HepG2 (cell line): ENCODE measurements at regions not wholly inside any gene's neighbourhood (a gene's known extent, or its start where the extent isn't known, plus 50 kb on each side); places are given as distances from the start of the nearest gene placed in this dataset.

ENCODE experiments used
- ATAC-seq: fragments of 200-7000 bp; cut with Tn5 transposase; 3 replicates; pipeline ENCODE4 v1.9.1; 2020; ENCODE audit warnings: mild to moderate bottlenecking, moderate library complexity
- BruUV-seq: library from RNA; stranded (reverse); fragments of 400-500 nt; replicated peaks from 2 replicates; lab custom pipeline; 2021; lab: Mats Ljungman, UMichigan
- CTCF ChIA-PET: fragments of 300-600 bp; formaldehyde crosslinking; extraction: SDS; loops from one replicate; lab custom pipeline; 2021; ENCODE audit warnings: low total read pairs, inconsistent platforms, low intra/inter-chr PET ratio; lab: Yijun Ruan, JAX
- POLR2A ChIA-PET: fragments of 350-600 bp; sonication (Branson Sonifier 250); formaldehyde crosslinking; loops from one replicate; lab custom pipeline; 2020; ENCODE audit warnings: antibody characterized with exemption, inconsistent platforms; lab: Yijun Ruan, JAX
- DNase-seq: peaks from one replicate; pipeline ENCODE4 v3.0.0-alpha.2; 2015; ENCODE audit warnings: low spot score
- FAIRE-seq: peaks from 3 replicates; lab custom pipeline; 2011; peaks lifted over from hg19 to GRCh38; lab: Jason Lieb, UNC
- H2AFZ ChIP-seq: one replicate; pipeline ENCODE4 v1.6.1; 2011; ENCODE audit warnings: low read length, inconsistent platforms
- H3K27ac ChIP-seq: fragments of 300-600 bp; 3 replicates; pipeline ENCODE4 v1.8.0; 2011; ENCODE audit warnings: mixed run types, mild to moderate bottlenecking, mixed read lengths, low read length, inconsistent platforms; ENCODE audit not compliant: insufficient read depth; ENCODE audit errors: extremely low read length
- H3K27me3 ChIP-seq, 2 experiments: fragments of 200-600 bp in 1 of 2; 2 replicates in 1 of 2; 3 replicates in 1 of 2; pipeline versions ENCODE4 v1.6.0 to v1.8.0; 2011; ENCODE audit warnings: low read length in 2 of 2, mild to moderate bottlenecking in 2 of 2, moderate library complexity in 2 of 2, inconsistent platforms in 1 of 2; ENCODE audit not compliant: insufficient read depth in 2 of 2, control insufficient read depth in 1 of 2
- H3K36me3 ChIP-seq, 2 experiments: fragments of 200-600 bp in 1 of 2; replicated peaks in 1 of 2; 2 replicates in 1 of 2; 3 replicates in 1 of 2; pipeline versions ENCODE4 v1.5.1 to v1.8.0; 2011; ENCODE audit warnings: low read length in 2 of 2, inconsistent platforms in 1 of 2; ENCODE audit not compliant: insufficient read depth in 2 of 2, control insufficient read depth in 1 of 2
- H3K4me1 ChIP-seq: 2 replicates; pipeline ENCODE4 v1.5.1; 2012; ENCODE audit warnings: low read length, inconsistent platforms; ENCODE audit not compliant: insufficient read depth
- H3K4me2 ChIP-seq: 2 replicates; pipeline ENCODE4 v1.6.0; 2011; ENCODE audit warnings: low read depth, low read length, inconsistent platforms
- H3K4me3 ChIP-seq, 3 experiments: fragments of 200-600 bp in 1 of 3; sonication (generic), shearing (Covaris generic) in 1 of 3; replicated peaks in 1 of 3; 2 replicates each; pipeline ENCODE4 v1.5.1; 2011 to 2016; ENCODE audit warnings: low read length in 3 of 3, inconsistent platforms in 2 of 3, low read depth in 2 of 3, mild to moderate bottlenecking in 2 of 3, control low read depth in 1 of 3, mixed read lengths in 1 of 3; ENCODE audit not compliant: insufficient read depth in 1 of 3
- H3K79me2 ChIP-seq: one replicate; pipeline ENCODE4 v1.6.1; 2011; ENCODE audit warnings: low read length, inconsistent platforms; ENCODE audit not compliant: insufficient read depth
- H3K9ac ChIP-seq: 2 replicates; pipeline ENCODE4 v1.6.0; 2011; ENCODE audit warnings: mild to moderate bottlenecking, low read depth, low read length, inconsistent platforms; ENCODE audit not compliant: insufficient read depth
- H3K9me3 ChIP-seq: 2 replicates; pipeline ENCODE4 v1.5.1; 2012; ENCODE audit warnings: mild to moderate bottlenecking, low read length
- H4K20me1 ChIP-seq: 2 replicates; pipeline ENCODE4 v1.6.0; 2011; ENCODE audit warnings: inconsistent platforms, mild to moderate bottlenecking, low read length, moderate library complexity; ENCODE audit not compliant: insufficient read depth
- ARNT2 ChIP-seq: sonication (generic); formaldehyde crosslinking; IDR thresholded peaks from 2 replicates; pipeline ENCODE4 v1.8.0; 2022; ENCODE audit warnings: mild to moderate bottlenecking, low read depth, missing genetic modification reagents, moderate library complexity
- GFI1 ChIP-seq: sonication (generic); formaldehyde crosslinking; IDR thresholded peaks from 2 replicates; pipeline ENCODE4 v1.5.0; 2020; ENCODE audit warnings: missing genetic modification reagents, mild to moderate bottlenecking, borderline replicate concordance
- NFE2L2 ChIP-seq: fragments of 150-350 bp; IDR thresholded peaks from 2 replicates; pipeline ENCODE4 v1.6.1; 2014; ENCODE audit warnings: low read length
- NR3C1 ChIP-seq: sonication (generic); formaldehyde crosslinking; IDR thresholded peaks from 2 replicates; pipeline ENCODE4 v1.4.0; 2020; ENCODE audit warnings: missing genetic modification reagents
- REXO4 ChIP-seq: sonication (generic); formaldehyde crosslinking; IDR thresholded peaks from 2 replicates; pipeline ENCODE4 v1.8.0; 2022; ENCODE audit warnings: missing genetic modification reagents, mild to moderate bottlenecking, borderline replicate concordance
- TAF15 ChIP-seq: fragments of 200-400 bp; formaldehyde crosslinking; IDR thresholded peaks from one replicate; pipeline ENCODE4 v1.6.1; 2018; ENCODE audit warnings: mild to moderate bottlenecking, low read depth, low read length; ENCODE audit not compliant: poor library complexity, severe bottlenecking
- TBX2 ChIP-seq: sonication (generic); formaldehyde crosslinking; IDR thresholded peaks from 2 replicates; pipeline ENCODE4 v1.5.0; 2020; ENCODE audit warnings: missing genetic modification reagents, mild to moderate bottlenecking, borderline replicate concordance
- ZMAT3 ChIP-seq: sonication (generic); formaldehyde crosslinking; conservative IDR thresholded peaks from 2 replicates; pipeline ENCODE4 v1.7.0; 2021; ENCODE audit warnings: missing genetic modification reagents
- ZNF224 ChIP-seq: sonication (generic); formaldehyde crosslinking; IDR thresholded peaks from 2 replicates; pipeline ENCODE4 v1.5.0; 2020; ENCODE audit warnings: mild to moderate bottlenecking, missing genetic modification reagents
- ZNF296 ChIP-seq: sonication (generic); formaldehyde crosslinking; conservative IDR thresholded peaks from 2 replicates; pipeline ENCODE4 v1.5.0; 2020; ENCODE audit warnings: mild to moderate bottlenecking, missing genetic modification reagents
- ZNF3 ChIP-seq: IDR thresholded peaks from 2 replicates; pipeline ENCODE4 v1.7.0; 2017; ENCODE audit warnings: inconsistent platforms
- ZNF33A ChIP-seq: sonication (generic); formaldehyde crosslinking; IDR thresholded peaks from 2 replicates; pipeline ENCODE4 v1.5.1; 2020; ENCODE audit warnings: missing genetic modification reagents, mild to moderate bottlenecking, moderate library complexity, borderline replicate concordance
- ZNF792 ChIP-seq: IDR thresholded peaks from 2 replicates; pipeline ENCODE4 v1.6.1; 2016
- WGBS: methylation state at CpG from one replicate; pipeline ENCODE4 v1.1.6; 2017; ENCODE audit warnings: low lambda C conversion rate; 5-methylcytosine and 5-hydroxymethylcytosine counted together
- in situ Hi-C: cut with HindIII; loops from 2 replicates; pipeline ENCODE4 v1.10.0; 2017; ENCODE audit warnings: low pct_unique_long_range_greater_than_20kb; ENCODE audit not compliant: extremely low pct_ligation_motif_present
- intact Hi-C: fragments of 100-400 bp; cut with micrococcal nuclease; formaldehyde crosslinking; loops from one replicate; pipeline ENCODE4 v1.10.0; 2022; ENCODE audit not compliant: unreplicated experiment
- TF ChIP-seq, protein P1 (sequence below): sonication (generic); formaldehyde crosslinking; IDR thresholded peaks from 2 replicates; pipeline ENCODE4 v1.4.0; 2020; ENCODE audit warnings: low read depth, mild to moderate bottlenecking, missing genetic modification reagents
- TF ChIP-seq, protein P2 (sequence below): IDR thresholded peaks from 2 replicates; pipeline ENCODE4 v1.6.1; 2016; ENCODE audit warnings: missing compliant biosample characterization, missing genetic modification reagents, borderline replicate concordance

DNA sequence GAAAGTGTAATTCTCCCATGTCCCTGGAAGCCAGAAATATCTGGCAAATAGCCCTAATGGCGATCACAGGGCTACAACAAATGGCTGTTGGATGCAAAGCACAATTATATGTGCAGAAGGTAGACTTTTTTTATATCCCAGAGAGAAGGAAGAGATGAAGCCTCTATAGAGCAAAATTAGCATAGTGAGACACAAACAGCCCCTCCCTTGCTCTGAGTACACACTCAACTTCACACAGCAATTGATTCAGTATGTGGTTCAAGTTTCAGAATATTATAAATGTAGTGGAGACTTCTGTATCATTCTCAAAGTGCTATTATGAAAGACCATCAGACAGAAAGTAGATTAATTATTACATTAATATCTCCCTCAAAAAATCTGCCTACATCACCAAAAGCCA lies 246.5 kb upstream of the TBX18 start:
- in situ Hi-C loops (loop anchor here (25.0 kb wide), 1 partner anchor 301 kb away; no protein-coding TSS in a partner anchor), intact Hi-C loops (no loop called here)
- no peak for ATAC-seq
- Histone ChIP-seq H3K4me2 (no peak overlapping the region), H4K20me1 (no peaks in the 10 kb centered on the region), H3K9ac (no peak overlapping the region), H3K4me3 (no peak overlapping the region), H3K9me3 (no peaks in the 10 kb centered on the region), H2AFZ (no peak overlapping the region), H3K27ac (no peak overlapping the region)
- ChIA-PET POLR2A (no interaction called here), CTCF (no interaction called here)
- DNase-seq: no peak
- WGBS: 0% methylated on average over 1 of the region's 1 CpG
- BruUV-seq: no TSS peak
- TF ChIP-seq, protein P1, sequence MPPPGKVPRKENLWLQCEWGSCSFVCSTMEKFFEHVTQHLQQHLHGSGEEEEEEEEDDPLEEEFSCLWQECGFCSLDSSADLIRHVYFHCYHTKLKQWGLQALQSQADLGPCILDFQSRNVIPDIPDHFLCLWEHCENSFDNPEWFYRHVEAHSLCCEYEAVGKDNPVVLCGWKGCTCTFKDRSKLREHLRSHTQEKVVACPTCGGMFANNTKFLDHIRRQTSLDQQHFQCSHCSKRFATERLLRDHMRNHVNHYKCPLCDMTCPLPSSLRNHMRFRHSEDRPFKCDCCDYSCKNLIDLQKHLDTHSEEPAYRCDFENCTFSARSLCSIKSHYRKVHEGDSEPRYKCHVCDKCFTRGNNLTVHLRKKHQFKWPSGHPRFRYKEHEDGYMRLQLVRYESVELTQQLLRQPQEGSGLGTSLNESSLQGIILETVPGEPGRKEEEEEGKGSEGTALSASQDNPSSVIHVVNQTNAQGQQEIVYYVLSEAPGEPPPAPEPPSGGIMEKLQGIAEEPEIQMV: no peak
- no peak for TF ChIP-seq ZNF33A (CRISPR knock-in tag)
- TF ChIP-seq, all 625 proteins: peak for 0
- no peaks in the 10 kb centered on the region for H3K79me2 ChIP-seq
- no peaks in the 10 kb centered on the region for H3K4me1 ChIP-seq
- FAIRE-seq: no peak
- peaks cover 0 to 6% of the 10 kb centered on the region in 2 experiments; a peak in 1 of 5 replicates for H3K27me3 ChIP-seq
- H3K36me3 ChIP-seq: no peaks in the 10 kb centered on the region

DNA sequence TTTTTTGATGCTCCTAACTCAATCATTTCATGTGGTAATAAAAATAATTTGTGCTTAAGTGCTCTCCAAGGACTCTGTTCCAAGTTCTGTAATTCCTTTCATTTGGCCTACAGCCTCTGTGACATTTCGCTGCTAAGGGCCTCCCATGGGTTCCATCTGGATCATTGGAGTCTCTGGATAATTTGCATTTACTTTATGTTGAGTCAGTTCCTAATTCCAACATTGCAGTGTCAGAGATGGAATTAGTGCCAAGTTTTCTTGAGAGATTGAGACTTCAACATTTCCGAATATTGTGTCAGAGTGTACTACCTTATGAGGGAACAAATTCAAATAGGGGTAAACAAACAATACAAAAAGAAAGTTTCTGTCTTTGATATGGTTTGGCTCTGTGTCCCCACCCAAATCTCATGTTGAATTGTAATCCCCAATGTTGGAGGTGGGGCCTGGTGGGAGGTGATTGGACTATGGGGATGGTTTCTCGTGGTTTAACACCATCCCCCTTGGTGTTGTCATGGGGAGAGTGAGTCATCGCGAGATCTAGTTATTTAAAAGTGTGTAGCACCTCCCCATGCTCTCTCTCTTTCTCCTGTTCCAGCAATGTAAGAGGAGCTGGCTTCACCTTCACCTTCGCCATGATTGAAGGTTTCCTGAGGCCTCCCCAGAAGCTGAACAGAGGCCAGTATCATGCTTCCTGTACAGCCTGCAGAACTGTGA lies 244.1 kb upstream of the TBX18 start:
- no peak overlapping the region for H3K4me2 ChIP-seq
- H3K27ac ChIP-seq: no peak overlapping the region
- ChIA-PET POLR2A (no interaction called here), CTCF (no interaction called here)
- intact Hi-C loops: no loop called here
- WGBS: 12% methylated on average over 6 of the region's 6 CpGs
- no peaks in the 10 kb centered on the region; a peak in 1 of 5 replicates for H3K27me3 ChIP-seq
- H3K4me1 ChIP-seq: no peaks in the 10 kb centered on the region
- no peaks in the 10 kb centered on the region for H3K36me3 ChIP-seq
- no TSS peak for BruUV-seq
- FAIRE-seq: no peak
- ATAC-seq: no peak
- H3K79me2 ChIP-seq: no peaks in the 10 kb centered on the region
- no peak overlapping the region for H3K9ac ChIP-seq
- H4K20me1 ChIP-seq: no peaks in the 10 kb centered on the region
- H2AFZ ChIP-seq: no peak overlapping the region
- H3K4me3 ChIP-seq: no peak overlapping the region
- no peaks in the 10 kb centered on the region for H3K9me3 ChIP-seq
- no peak for DNase-seq
- in situ Hi-C loops: loop anchor here (25.0 kb wide), 1 partner anchor 304 kb away; no protein-coding TSS in a partner anchor
- TF ChIP-seq ZMAT3 (no peak), TBX2 (CRISPR knock-in tag) (no peak), ZNF3 (CRISPR knock-in tag) (no peak), REXO4 (CRISPR knock-in tag) (no peak), NFE2L2 (no peak), NR3C1 (CRISPR knock-in tag) (no peak), ZNF792 (no peak), ZNF296 (no peak), ZNF224 (no peak), ARNT2 (CRISPR knock-in tag) (no peak), TAF15 (no peak), GFI1 (CRISPR knock-in tag) (no peak)
- TF ChIP-seq, protein P1: no peak
- TF ChIP-seq, protein P2, sequence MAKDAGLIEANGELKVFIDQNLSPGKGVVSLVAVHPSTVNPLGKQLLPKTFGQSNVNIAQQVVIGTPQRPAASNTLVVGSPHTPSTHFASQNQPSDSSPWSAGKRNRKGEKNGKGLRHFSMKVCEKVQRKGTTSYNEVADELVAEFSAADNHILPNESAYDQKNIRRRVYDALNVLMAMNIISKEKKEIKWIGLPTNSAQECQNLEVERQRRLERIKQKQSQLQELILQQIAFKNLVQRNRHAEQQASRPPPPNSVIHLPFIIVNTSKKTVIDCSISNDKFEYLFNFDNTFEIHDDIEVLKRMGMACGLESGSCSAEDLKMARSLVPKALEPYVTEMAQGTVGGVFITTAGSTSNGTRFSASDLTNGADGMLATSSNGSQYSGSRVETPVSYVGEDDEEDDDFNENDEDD: no peak
